ENCODE measurements at regions not wholly inside any gene's neighbourhood (a gene's known extent, or its start where the extent isn't known, plus 50 kb on each side); places are given as distances from the start of the nearest gene placed in this dataset.

GRCh38 chr2:16003809-16004208 is 63.5 kb downstream of the MYCN start:
- H3F3A ChIP-seq (ENCODE audit: insufficient read depth), result no peaks in the 10 kb centered on the region
- H2AFZ ChIP-seq (ENCODE audit: low read depth, low read length, severe bottlenecking), result no peak overlapping the region
- no peaks in the 10 kb centered on the region for H3K79me2 ChIP-seq (ENCODE audit: insufficient read depth, low read length)
- H3K27me3 ChIP-seq (ENCODE audit: low read length), result no peaks in the 10 kb centered on the region
- no peak for TF ChIP-seq EZH2phosphoT487 (conservative IDR thresholded peaks at IDR 0.05; ENCODE audit: low read length)
- H4K20me1 ChIP-seq (ENCODE audit: low read depth, low read length), result no peaks in the 10 kb centered on the region
- no peaks in the 10 kb centered on the region for H3K9me3 ChIP-seq (ENCODE audit: insufficient read depth, low read length)
- H3K27ac ChIP-seq (ENCODE audit: low read depth, low read length), result no peak overlapping the region
- no peaks in the 10 kb centered on the region for H3K36me3 ChIP-seq (ENCODE audit: low read length)
- no peak overlapping the region for H3K4me3 ChIP-seq (ENCODE audit: insufficient read depth, low read length, poor library complexity, severe bottlenecking)
- H3K4me2 ChIP-seq (ENCODE audit: low read depth, low read length, poor library complexity, severe bottlenecking), result no peak overlapping the region
- no peak overlapping the region for H3K9ac ChIP-seq (ENCODE audit: low read length)
- no peaks in the 10 kb centered on the region for H3K9me2 ChIP-seq (replicated peaks; ENCODE audit: insufficient read depth, low read length)

DNA sequence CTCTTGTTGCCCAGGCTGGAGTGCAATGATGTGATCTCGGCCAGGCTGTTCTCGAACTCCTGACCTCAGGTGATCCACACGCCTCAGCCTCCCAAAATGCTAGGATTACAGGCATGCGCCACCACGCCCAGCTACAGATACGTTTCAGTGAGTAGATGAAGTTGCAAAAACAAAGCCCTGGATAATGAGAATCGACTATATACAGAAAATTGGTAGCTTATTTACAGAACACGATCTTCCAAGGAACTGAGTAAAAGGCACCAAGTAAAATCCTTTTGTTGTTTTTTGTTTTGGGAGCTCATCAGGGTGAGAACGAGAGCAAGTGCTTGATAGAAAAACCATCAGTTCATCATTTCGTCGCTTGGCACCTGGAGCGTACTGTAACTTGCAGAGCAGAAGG is 62.8 kb downstream of the MYCN start:
- no peaks in the 10 kb centered on the region for H3K9me3 ChIP-seq (ENCODE audit: insufficient read depth, low read length)
- no peak overlapping the region for H3K27ac ChIP-seq (ENCODE audit: low read depth, low read length)
- no peak overlapping the region for H3K9ac ChIP-seq (ENCODE audit: low read length)
- H3K4me3 ChIP-seq (ENCODE audit: insufficient read depth, low read length, poor library complexity, severe bottlenecking), result no peak overlapping the region
- H2AFZ ChIP-seq (ENCODE audit: low read depth, low read length, severe bottlenecking), result no peak overlapping the region
- H3K9me2 ChIP-seq (replicated peaks; ENCODE audit: insufficient read depth, low read length), result no peaks in the 10 kb centered on the region
- no peaks in the 10 kb centered on the region for H3K36me3 ChIP-seq (ENCODE audit: low read length)
- H4K20me1 ChIP-seq (ENCODE audit: low read depth, low read length), result no peaks in the 10 kb centered on the region
- no peaks in the 10 kb centered on the region for H3K27me3 ChIP-seq (ENCODE audit: low read length)
- H3K79me2 ChIP-seq (ENCODE audit: insufficient read depth, low read length), result no peaks in the 10 kb centered on the region
- H3F3A ChIP-seq (ENCODE audit: insufficient read depth), result no peaks in the 10 kb centered on the region
- no peak overlapping the region for H3K4me2 ChIP-seq (ENCODE audit: low read depth, low read length, poor library complexity, severe bottlenecking)
- TF ChIP-seq, protein P1, sequence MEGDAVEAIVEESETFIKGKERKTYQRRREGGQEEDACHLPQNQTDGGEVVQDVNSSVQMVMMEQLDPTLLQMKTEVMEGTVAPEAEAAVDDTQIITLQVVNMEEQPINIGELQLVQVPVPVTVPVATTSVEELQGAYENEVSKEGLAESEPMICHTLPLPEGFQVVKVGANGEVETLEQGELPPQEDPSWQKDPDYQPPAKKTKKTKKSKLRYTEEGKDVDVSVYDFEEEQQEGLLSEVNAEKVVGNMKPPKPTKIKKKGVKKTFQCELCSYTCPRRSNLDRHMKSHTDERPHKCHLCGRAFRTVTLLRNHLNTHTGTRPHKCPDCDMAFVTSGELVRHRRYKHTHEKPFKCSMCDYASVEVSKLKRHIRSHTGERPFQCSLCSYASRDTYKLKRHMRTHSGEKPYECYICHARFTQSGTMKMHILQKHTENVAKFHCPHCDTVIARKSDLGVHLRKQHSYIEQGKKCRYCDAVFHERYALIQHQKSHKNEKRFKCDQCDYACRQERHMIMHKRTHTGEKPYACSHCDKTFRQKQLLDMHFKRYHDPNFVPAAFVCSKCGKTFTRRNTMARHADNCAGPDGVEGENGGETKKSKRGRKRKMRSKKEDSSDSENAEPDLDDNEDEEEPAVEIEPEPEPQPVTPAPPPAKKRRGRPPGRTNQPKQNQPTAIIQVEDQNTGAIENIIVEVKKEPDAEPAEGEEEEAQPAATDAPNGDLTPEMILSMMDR (IDR thresholded peaks at IDR 0.05; ENCODE audit: insufficient read depth, low read length, poor library complexity, severe bottlenecking), result no peak
- TF ChIP-seq EZH2phosphoT487 (conservative IDR thresholded peaks at IDR 0.05; ENCODE audit: low read length), result no peak

- Histone ChIP-seq H3K27ac (ENCODE audit: low read depth, low read length) (no peak overlapping the region), H3K79me2 (ENCODE audit: insufficient read depth, low read length) (no peaks in the 10 kb centered on the region), H3K9me2 (replicated peaks; ENCODE audit: insufficient read depth, low read length) (no peaks in the 10 kb centered on the region), H3F3A (ENCODE audit: insufficient read depth) (no peaks in the 10 kb centered on the region), H3K4me2 (ENCODE audit: low read depth, low read length, poor library complexity, severe bottlenecking) (no peak overlapping the region), H3K9ac (ENCODE audit: low read length) (no peak overlapping the region), H2AFZ (ENCODE audit: low read depth, low read length, severe bottlenecking) (no peak overlapping the region), H3K4me3 (ENCODE audit: insufficient read depth, low read length, poor library complexity, severe bottlenecking) (no peak overlapping the region), H3K27me3 (ENCODE audit: low read length) (no peaks in the 10 kb centered on the region), H3K36me3 (ENCODE audit: low read length) (no peaks in the 10 kb centered on the region), H4K20me1 (ENCODE audit: low read depth, low read length) (no peaks in the 10 kb centered on the region), H3K9me3 (ENCODE audit: insufficient read depth, low read length) (no peaks in the 10 kb centered on the region)
- TF ChIP-seq, protein P1 (IDR thresholded peaks at IDR 0.05; ENCODE audit: insufficient read depth, low read length, poor library complexity, severe bottlenecking), result no peak
- TF ChIP-seq EZH2phosphoT487 (conservative IDR thresholded peaks at IDR 0.05; ENCODE audit: low read length), result no peak
These were observed 62.2 kb downstream of the MYCN start for GRCh38 chr2:16002575-16002974.

DNA sequence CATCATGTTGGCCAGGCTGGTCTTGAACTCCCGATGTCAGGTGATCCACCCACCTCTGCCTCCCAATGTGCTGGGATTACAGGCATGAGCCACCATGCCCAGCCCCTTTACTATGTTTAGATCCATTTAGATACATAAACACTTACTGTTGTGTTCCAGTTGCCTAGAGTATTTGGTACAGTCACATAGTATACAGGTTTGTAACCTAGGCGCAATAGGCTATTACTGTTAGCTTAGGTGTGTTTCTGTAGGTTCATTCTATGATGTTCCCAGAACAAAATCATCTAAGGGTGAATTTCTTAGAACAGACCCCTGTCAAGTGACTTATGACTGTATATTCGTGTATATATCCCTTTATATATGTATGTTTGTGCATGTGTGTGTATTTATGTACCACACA is 61.8 kb downstream of the MYCN start:
- Histone ChIP-seq H3K9me2 (replicated peaks; ENCODE audit: insufficient read depth, low read length) (no peaks in the 10 kb centered on the region), H3K27me3 (ENCODE audit: low read length) (no peaks in the 10 kb centered on the region), H3F3A (ENCODE audit: insufficient read depth) (no peaks in the 10 kb centered on the region), H2AFZ (ENCODE audit: low read depth, low read length, severe bottlenecking) (no peak overlapping the region), H3K4me2 (ENCODE audit: low read depth, low read length, poor library complexity, severe bottlenecking) (no peak overlapping the region), H3K4me3 (ENCODE audit: insufficient read depth, low read length, poor library complexity, severe bottlenecking) (no peak overlapping the region), H3K9ac (ENCODE audit: low read length) (no peak overlapping the region), H3K27ac (ENCODE audit: low read depth, low read length) (no peak overlapping the region), H4K20me1 (ENCODE audit: low read depth, low read length) (no peaks in the 10 kb centered on the region), H3K36me3 (ENCODE audit: low read length) (no peaks in the 10 kb centered on the region), H3K9me3 (ENCODE audit: insufficient read depth, low read length) (no peaks in the 10 kb centered on the region), H3K79me2 (ENCODE audit: insufficient read depth, low read length) (no peaks in the 10 kb centered on the region)
- TF ChIP-seq, protein P1 (IDR thresholded peaks at IDR 0.05; ENCODE audit: insufficient read depth, low read length, poor library complexity, severe bottlenecking), result no peak
- TF ChIP-seq EZH2phosphoT487 (conservative IDR thresholded peaks at IDR 0.05; ENCODE audit: low read length), result no peak
